ENCODE measurements at regions not wholly inside any gene's neighbourhood (a gene's known extent, or its start where the extent isn't known, plus 50 kb on each side); places are given as distances from the start of the nearest gene placed in this dataset.

DNA sequence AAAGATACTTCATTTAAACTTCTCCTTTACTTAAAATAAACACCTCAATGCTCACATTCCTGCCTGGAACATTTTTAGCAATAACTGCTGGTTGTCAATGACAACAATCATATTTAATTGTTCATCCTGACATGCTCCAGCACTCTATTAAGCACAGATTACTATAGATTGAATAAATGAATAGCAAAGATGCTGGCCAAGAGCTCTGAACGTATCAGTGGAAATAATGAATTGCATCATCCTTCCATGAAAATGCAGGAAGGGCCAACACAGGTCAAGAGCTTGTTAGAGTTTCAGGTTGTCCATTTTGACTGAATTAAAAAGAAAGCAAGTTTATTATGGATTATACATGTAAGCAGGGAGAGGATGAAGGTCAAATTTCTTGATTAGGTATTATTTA, 994.0 kb downstream of the TSN start:
- H3F3A ChIP-seq (ENCODE audit: control insufficient read depth, insufficient read depth) = no peaks in the 10 kb centered on the region
- no peaks in the 10 kb centered on the region for H4K20me1 ChIP-seq (ENCODE audit: control insufficient read depth, insufficient read depth, low read depth, low read length)
- H3K9me3 ChIP-seq (ENCODE audit: control insufficient read depth, insufficient read depth, low read length) = no peaks in the 10 kb centered on the region
- H3K9me2 ChIP-seq (replicated peaks; ENCODE audit: control insufficient read depth, low read length) = no peaks in the 10 kb centered on the region; the same call in 1 of the 2 replicates
- no peaks in the 10 kb centered on the region for H3K36me3 ChIP-seq (ENCODE audit: control insufficient read depth, low read length)
- H3K4me1 ChIP-seq (ENCODE audit: control insufficient read depth, low read length) = no peaks in the 10 kb centered on the region
- H3K4me2 ChIP-seq (ENCODE audit: low read length) = no peak overlapping the region
- H3K27ac ChIP-seq (ENCODE audit: low read depth, low read length) = no peak overlapping the region
- TF ChIP-seq EZH2phosphoT487 (IDR thresholded peaks at IDR 0.05; ENCODE audit: borderline replicate concordance, low read length) = no peak
- TF ChIP-seq, protein P1, sequence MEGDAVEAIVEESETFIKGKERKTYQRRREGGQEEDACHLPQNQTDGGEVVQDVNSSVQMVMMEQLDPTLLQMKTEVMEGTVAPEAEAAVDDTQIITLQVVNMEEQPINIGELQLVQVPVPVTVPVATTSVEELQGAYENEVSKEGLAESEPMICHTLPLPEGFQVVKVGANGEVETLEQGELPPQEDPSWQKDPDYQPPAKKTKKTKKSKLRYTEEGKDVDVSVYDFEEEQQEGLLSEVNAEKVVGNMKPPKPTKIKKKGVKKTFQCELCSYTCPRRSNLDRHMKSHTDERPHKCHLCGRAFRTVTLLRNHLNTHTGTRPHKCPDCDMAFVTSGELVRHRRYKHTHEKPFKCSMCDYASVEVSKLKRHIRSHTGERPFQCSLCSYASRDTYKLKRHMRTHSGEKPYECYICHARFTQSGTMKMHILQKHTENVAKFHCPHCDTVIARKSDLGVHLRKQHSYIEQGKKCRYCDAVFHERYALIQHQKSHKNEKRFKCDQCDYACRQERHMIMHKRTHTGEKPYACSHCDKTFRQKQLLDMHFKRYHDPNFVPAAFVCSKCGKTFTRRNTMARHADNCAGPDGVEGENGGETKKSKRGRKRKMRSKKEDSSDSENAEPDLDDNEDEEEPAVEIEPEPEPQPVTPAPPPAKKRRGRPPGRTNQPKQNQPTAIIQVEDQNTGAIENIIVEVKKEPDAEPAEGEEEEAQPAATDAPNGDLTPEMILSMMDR (IDR thresholded peaks at IDR 0.05; ENCODE audit: low read depth, low read length, poor library complexity, severe bottlenecking) = no peak
- no peak overlapping the region for H3K4me3 ChIP-seq (ENCODE audit: low read length)
- no peaks in the 10 kb centered on the region for H3K79me2 ChIP-seq (ENCODE audit: control insufficient read depth, low read length)
- no peaks in the 10 kb centered on the region for H3K27me3 ChIP-seq (ENCODE audit: control insufficient read depth, low read length)

DNA sequence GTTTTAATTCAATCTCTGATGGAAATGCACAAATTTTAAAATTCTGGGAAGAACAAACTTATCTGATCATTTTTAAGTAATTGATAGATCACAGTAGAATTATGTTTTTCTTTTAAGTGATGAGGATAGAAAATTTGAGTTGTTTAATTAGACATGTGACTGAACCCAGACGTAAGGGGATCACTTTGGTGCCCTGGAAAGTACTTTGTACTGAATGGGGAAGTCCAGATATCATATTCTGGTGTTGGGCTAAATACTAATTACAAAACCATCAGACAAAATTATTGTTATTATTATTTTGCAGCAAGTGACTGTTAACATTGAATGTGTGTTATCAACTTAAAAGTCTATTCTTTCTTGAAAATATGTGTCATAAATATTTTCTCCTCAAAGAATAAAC, 994.6 kb downstream of the TSN start:
- H3K79me2 ChIP-seq (ENCODE audit: control insufficient read depth, low read length) = no peaks in the 10 kb centered on the region
- H3K4me2 ChIP-seq (ENCODE audit: low read length) = no peak overlapping the region
- no peaks in the 10 kb centered on the region for H3F3A ChIP-seq (ENCODE audit: control insufficient read depth, insufficient read depth)
- no peaks in the 10 kb centered on the region for H3K4me1 ChIP-seq (ENCODE audit: control insufficient read depth, low read length)
- TF ChIP-seq EZH2phosphoT487 (IDR thresholded peaks at IDR 0.05; ENCODE audit: borderline replicate concordance, low read length) = no peak
- TF ChIP-seq, protein P1 (IDR thresholded peaks at IDR 0.05; ENCODE audit: low read depth, low read length, poor library complexity, severe bottlenecking) = no peak
- no peaks in the 10 kb centered on the region for H3K36me3 ChIP-seq (ENCODE audit: control insufficient read depth, low read length)
- no peaks in the 10 kb centered on the region for H3K9me3 ChIP-seq (ENCODE audit: control insufficient read depth, insufficient read depth, low read length)
- H3K27me3 ChIP-seq (ENCODE audit: control insufficient read depth, low read length) = no peaks in the 10 kb centered on the region
- H3K9me2 ChIP-seq (replicated peaks; ENCODE audit: control insufficient read depth, low read length) = no peaks in the 10 kb centered on the region; the same call in 1 of the 2 replicates
- no peak overlapping the region for H3K27ac ChIP-seq (ENCODE audit: low read depth, low read length)
- H3K4me3 ChIP-seq (ENCODE audit: low read length) = no peak overlapping the region
- H4K20me1 ChIP-seq (ENCODE audit: control insufficient read depth, insufficient read depth, low read depth, low read length) = no peaks in the 10 kb centered on the region

DNA sequence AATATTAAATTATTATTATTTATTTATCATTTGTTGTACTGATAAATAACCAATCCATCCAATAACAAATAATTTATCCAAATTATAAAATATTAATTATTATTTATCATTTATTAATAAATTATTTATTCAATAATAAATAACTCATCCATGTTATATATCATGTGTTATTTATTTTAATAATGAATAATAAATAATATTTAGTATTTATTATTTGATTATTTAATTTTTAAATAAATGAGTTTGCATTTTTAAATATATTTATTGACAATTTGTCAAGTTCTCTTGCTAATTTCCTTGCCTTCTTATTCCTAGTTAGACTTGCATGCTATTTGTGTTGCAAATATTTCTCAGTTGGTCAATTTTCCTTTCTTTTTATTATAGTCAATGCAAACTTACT, 995.4 kb downstream of the TSN start:
- Histone ChIP-seq H3K36me3 (ENCODE audit: control insufficient read depth, low read length) (no peaks in the 10 kb centered on the region), H3K9me3 (ENCODE audit: control insufficient read depth, insufficient read depth, low read length) (no peaks in the 10 kb centered on the region), H4K20me1 (ENCODE audit: control insufficient read depth, insufficient read depth, low read depth, low read length) (no peaks in the 10 kb centered on the region), H3K27ac (ENCODE audit: low read depth, low read length) (no peak overlapping the region), H3F3A (ENCODE audit: control insufficient read depth, insufficient read depth) (no peaks in the 10 kb centered on the region), H3K4me3 (ENCODE audit: low read length) (no peak overlapping the region), H3K4me1 (ENCODE audit: control insufficient read depth, low read length) (no peaks in the 10 kb centered on the region), H3K79me2 (ENCODE audit: control insufficient read depth, low read length) (no peaks in the 10 kb centered on the region), H3K27me3 (ENCODE audit: control insufficient read depth, low read length) (no peaks in the 10 kb centered on the region), H3K4me2 (ENCODE audit: low read length) (no peak overlapping the region), H3K9me2 (replicated peaks; ENCODE audit: control insufficient read depth, low read length) (no peaks in the 10 kb centered on the region; the same call in 1 of the 2 replicates)
- no peak for TF ChIP-seq EZH2phosphoT487 (IDR thresholded peaks at IDR 0.05; ENCODE audit: borderline replicate concordance, low read length)
- TF ChIP-seq, protein P1 (IDR thresholded peaks at IDR 0.05; ENCODE audit: low read depth, low read length, poor library complexity, severe bottlenecking) = no peak

DNA sequence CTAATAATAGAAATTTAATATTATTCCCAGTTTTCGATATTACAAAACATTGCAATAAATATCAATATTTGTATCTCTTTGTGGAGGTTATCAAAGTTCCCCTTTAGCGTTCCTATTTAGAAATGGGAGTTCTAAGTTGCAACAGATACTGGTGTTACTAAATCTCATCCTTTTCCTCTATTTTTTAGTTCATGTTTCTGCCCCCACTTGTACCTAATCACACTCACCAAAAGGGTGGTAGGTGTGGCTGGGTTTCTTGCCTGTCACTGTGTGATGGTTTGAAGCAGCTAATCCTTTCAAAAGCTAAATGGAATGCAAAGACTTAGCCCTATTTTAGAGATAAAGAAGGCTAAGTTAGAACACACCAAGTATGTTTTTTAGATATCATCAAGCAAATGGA, 997.9 kb downstream of the TSN start:
- Histone ChIP-seq H3F3A (ENCODE audit: control insufficient read depth, insufficient read depth) (no peaks in the 10 kb centered on the region), H3K9me3 (ENCODE audit: control insufficient read depth, insufficient read depth, low read length) (no peaks in the 10 kb centered on the region), H4K20me1 (ENCODE audit: control insufficient read depth, insufficient read depth, low read depth, low read length) (no peaks in the 10 kb centered on the region), H3K36me3 (ENCODE audit: control insufficient read depth, low read length) (no peaks in the 10 kb centered on the region), H3K4me3 (ENCODE audit: low read length) (no peak overlapping the region), H3K27me3 (ENCODE audit: control insufficient read depth, low read length) (no peaks in the 10 kb centered on the region), H3K79me2 (ENCODE audit: control insufficient read depth, low read length) (no peaks in the 10 kb centered on the region), H3K27ac (ENCODE audit: low read depth, low read length) (no peak overlapping the region), H3K4me2 (ENCODE audit: low read length) (no peak overlapping the region), H3K4me1 (ENCODE audit: control insufficient read depth, low read length) (no peaks in the 10 kb centered on the region), H3K9me2 (replicated peaks; ENCODE audit: control insufficient read depth, low read length) (no peaks in the 10 kb centered on the region)
- TF ChIP-seq EZH2phosphoT487 (IDR thresholded peaks at IDR 0.05; ENCODE audit: borderline replicate concordance, low read length) = no peak
- TF ChIP-seq, protein P1 (IDR thresholded peaks at IDR 0.05; ENCODE audit: low read depth, low read length, poor library complexity, severe bottlenecking) = no peak
